ENCODE measurements at regions not wholly inside any gene's neighbourhood (a gene's known extent, or its start where the extent isn't known, plus 50 kb on each side); places are given as distances from the start of the nearest gene placed in this dataset.

DNA sequence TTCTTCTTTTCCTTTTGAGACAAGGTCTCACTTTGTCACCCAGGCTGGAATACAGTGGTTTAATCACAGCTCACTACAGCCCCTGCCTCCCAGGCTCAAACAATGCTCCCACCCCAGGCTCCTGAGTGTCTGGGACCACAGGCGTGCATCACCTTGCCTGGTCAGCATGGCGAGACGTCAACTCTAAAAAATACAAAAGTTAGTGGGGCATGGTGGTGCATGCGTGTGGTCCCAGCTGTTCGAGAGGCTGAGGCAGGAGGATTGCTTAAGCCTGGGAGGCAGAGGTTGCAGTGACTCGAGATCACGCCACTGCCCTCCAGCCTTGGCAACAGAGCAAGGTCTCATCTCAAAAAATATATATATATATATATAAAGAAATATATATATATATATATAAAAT lies 242.4 kb downstream of the SHOX start:
- H3K36me3 ChIP-seq: no peaks in the 10 kb centered on the region
- in situ Hi-C loops (cut with MboI; ENCODE audit: low pct_ligation_motif_present in 1 of 4, low pct_unique_long_range_greater_than_20kb in 1 of 4, low sequenced_read_pairs in 3 of 4) (no loop called here), intact Hi-C loops (cut with DNase I; ENCODE audit: low total_unique reads) (loop anchor here (2.0 kb wide), 1 partner anchor 78 kb away; no protein-coding TSS in a partner anchor)
- 88 to 94% methylated on average over 3 to 7 of the region's 7 CpGs for WGBS, 2 donors (ENCODE audit: low coverage in 1 of 2)
- no peaks in the 10 kb centered on the region for H3K9me3 ChIP-seq
- TF ChIP-seq EP300 (IDR thresholded peaks at IDR 0.05; ENCODE audit: low read depth) (no peak), POLR2AphosphoS5 (IDR thresholded peaks at IDR 0.05) (no peak), POLR2A (IDR thresholded peaks at IDR 0.05) (no peak)
- TF ChIP-seq, protein P1, sequence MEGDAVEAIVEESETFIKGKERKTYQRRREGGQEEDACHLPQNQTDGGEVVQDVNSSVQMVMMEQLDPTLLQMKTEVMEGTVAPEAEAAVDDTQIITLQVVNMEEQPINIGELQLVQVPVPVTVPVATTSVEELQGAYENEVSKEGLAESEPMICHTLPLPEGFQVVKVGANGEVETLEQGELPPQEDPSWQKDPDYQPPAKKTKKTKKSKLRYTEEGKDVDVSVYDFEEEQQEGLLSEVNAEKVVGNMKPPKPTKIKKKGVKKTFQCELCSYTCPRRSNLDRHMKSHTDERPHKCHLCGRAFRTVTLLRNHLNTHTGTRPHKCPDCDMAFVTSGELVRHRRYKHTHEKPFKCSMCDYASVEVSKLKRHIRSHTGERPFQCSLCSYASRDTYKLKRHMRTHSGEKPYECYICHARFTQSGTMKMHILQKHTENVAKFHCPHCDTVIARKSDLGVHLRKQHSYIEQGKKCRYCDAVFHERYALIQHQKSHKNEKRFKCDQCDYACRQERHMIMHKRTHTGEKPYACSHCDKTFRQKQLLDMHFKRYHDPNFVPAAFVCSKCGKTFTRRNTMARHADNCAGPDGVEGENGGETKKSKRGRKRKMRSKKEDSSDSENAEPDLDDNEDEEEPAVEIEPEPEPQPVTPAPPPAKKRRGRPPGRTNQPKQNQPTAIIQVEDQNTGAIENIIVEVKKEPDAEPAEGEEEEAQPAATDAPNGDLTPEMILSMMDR (IDR thresholded peaks at IDR 0.05): no peak
- no peak overlapping the region for H3K27ac ChIP-seq
- DNase-seq: no peak
- H3K4me3 ChIP-seq: no peak overlapping the region
- H3K4me1 ChIP-seq: no peaks in the 10 kb centered on the region
- no peaks in the 10 kb centered on the region for H3K27me3 ChIP-seq

DNA sequence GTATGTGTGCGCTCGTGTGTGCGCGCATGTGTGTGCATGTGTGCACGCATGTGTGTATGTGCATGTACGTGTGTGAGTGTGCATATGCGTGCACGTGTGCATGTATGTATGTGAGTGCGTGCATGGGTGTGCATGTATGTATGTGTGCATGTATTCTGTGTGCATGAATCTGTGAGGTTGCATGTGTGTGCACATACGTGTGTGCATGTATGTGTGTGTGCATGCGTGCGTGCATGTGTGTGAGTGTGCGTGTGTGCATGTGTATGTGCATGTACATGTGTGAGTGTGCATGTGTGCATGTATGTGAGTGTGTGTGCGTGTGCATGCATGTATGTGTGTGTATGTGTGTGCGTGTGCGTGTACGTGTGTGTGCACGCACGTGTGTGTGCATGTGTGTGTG lies 241.5 kb downstream of the SHOX start:
- DNase-seq: no peak
- intact Hi-C loops (cut with DNase I; ENCODE audit: low total_unique reads) (loop anchor here (2.0 kb wide), 1 partner anchor 77 kb away; no protein-coding TSS in a partner anchor), in situ Hi-C loops (cut with MboI; ENCODE audit: low pct_ligation_motif_present in 1 of 4, low pct_unique_long_range_greater_than_20kb in 1 of 4, low sequenced_read_pairs in 3 of 4) (no loop called here)
- no peak overlapping the region for H3K4me3 ChIP-seq
- no peaks in the 10 kb centered on the region for H3K9me3 ChIP-seq
- TF ChIP-seq EP300 (IDR thresholded peaks at IDR 0.05; ENCODE audit: low read depth): no peak
- TF ChIP-seq, protein P1 (IDR thresholded peaks at IDR 0.05): no peak
- no peak for TF ChIP-seq POLR2AphosphoS5 (IDR thresholded peaks at IDR 0.05)
- TF ChIP-seq POLR2A (IDR thresholded peaks at IDR 0.05): no peak
- H3K4me1 ChIP-seq: no peaks in the 10 kb centered on the region
- H3K27ac ChIP-seq: no peak overlapping the region
- no peaks in the 10 kb centered on the region for H3K27me3 ChIP-seq
- no peaks in the 10 kb centered on the region for H3K36me3 ChIP-seq
- WGBS, 2 donors (ENCODE audit: low coverage in 1 of 2): 87 to 93% methylated on average over 6 to 19 of the region's 19 CpGs

DNA sequence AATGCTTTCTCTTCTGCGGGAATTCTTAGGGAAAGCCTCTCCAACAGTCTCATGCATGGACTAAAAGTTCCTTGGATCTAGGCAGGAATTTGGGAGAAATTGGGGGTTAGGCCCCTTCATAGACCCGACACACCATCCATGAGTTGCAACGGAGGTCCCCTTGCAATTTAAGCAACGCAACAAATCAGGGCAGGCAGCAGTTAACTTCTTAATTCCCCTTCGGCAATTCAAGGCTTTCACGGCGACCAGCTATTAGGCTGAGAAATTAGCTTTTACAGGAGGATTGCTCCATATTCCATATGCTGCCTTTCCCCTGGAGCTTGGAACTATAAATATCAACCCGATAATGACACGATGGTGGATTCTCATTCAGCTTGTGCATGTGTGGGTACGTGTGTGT lies 241.0 kb downstream of the SHOX start:
- Histone ChIP-seq H3K9me3 (no peaks in the 10 kb centered on the region), H3K36me3 (no peaks in the 10 kb centered on the region), H3K4me1 (no peaks in the 10 kb centered on the region), H3K4me3 (no peak overlapping the region), H3K27me3 (no peaks in the 10 kb centered on the region), H3K27ac (no peak overlapping the region)
- intact Hi-C loops (cut with DNase I; ENCODE audit: low total_unique reads) (loop anchor here (2.0 kb wide), 1 partner anchor 77 kb away; no protein-coding TSS in a partner anchor), in situ Hi-C loops (cut with MboI; ENCODE audit: low pct_ligation_motif_present in 1 of 4, low pct_unique_long_range_greater_than_20kb in 1 of 4, low sequenced_read_pairs in 3 of 4) (no loop called here)
- no peak for DNase-seq
- WGBS, 2 donors (ENCODE audit: low coverage in 1 of 2): 88 to 89% methylated on average over 8 to 10 of the region's 10 CpGs
- TF ChIP-seq POLR2AphosphoS5 (IDR thresholded peaks at IDR 0.05) (no peak), POLR2A (IDR thresholded peaks at IDR 0.05) (no peak), EP300 (IDR thresholded peaks at IDR 0.05; ENCODE audit: low read depth) (no peak)
- TF ChIP-seq, protein P1 (IDR thresholded peaks at IDR 0.05): no peak

DNA sequence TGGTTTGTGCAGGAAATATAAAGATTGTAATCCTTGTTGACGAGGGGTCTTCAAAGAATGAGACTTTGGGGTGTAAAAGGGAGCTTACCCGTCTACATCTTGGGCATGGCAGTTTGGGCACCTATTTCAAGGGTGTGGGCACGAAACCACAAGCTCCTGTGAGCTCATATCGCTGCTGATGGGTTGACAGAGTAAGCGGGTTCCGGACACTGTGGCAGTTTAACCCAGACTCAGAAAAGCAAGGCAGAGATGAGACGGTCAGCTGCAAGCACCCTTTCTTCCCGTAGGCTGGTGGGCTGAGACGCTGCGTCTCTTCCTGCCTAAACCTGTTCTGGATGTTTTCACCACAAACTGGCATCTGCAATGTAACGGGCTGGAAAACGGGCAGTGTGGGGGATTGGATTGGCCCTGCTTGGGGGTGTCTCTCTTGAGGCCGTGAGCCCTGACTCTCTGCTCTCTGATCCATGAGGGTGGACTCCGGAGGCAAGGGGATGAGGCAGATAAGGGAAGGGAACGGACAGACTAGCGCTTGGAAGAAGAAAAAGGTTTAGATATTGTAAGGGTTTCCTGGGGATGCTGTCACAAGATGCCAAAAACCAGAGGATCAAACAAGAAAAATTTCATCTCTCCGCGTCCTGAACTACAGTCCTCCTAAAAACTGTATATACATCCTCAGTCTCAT lies 237.5 kb downstream of the SHOX start:
- H3K27ac ChIP-seq: no peak overlapping the region
- WGBS, 2 donors (ENCODE audit: low coverage in 1 of 2): 55 to 65% methylated on average over 5 to 18 of the region's 18 CpGs
- no peaks in the 10 kb centered on the region for H3K27me3 ChIP-seq
- in situ Hi-C loops (cut with MboI; ENCODE audit: low pct_ligation_motif_present in 1 of 4, low pct_unique_long_range_greater_than_20kb in 1 of 4, low sequenced_read_pairs in 3 of 4) (no loop called here), intact Hi-C loops (cut with DNase I; ENCODE audit: low total_unique reads) (no loop called here)
- no peaks in the 10 kb centered on the region for H3K9me3 ChIP-seq
- TF ChIP-seq POLR2A (IDR thresholded peaks at IDR 0.05) (no peak), EP300 (IDR thresholded peaks at IDR 0.05; ENCODE audit: low read depth) (no peak), POLR2AphosphoS5 (IDR thresholded peaks at IDR 0.05) (no peak)
- TF ChIP-seq, protein P1 (IDR thresholded peaks at IDR 0.05): no peak
- H3K4me1 ChIP-seq: no peaks in the 10 kb centered on the region
- H3K4me3 ChIP-seq: no peak overlapping the region
- H3K36me3 ChIP-seq: no peaks in the 10 kb centered on the region
- DNase-seq: no peak
